Loucy (cell line): ENCODE measurements at regions not wholly inside any gene's neighbourhood (a gene's known extent, or its start where the extent isn't known, plus 50 kb on each side); places are given as distances from the start of the nearest gene placed in this dataset.

Experiments used
- H2AFZ ChIP-seq: fragments of 200-600 bp; sonication (generic); 2 replicates; pipeline ENCODE4 v1.6.0; 2016; ENCODE audit warnings: antibody characterized with exemption, mild to moderate bottlenecking, low read length, moderate library complexity
- H3F3A ChIP-seq: fragments of 200-600 bp; 2 replicates; pipeline ENCODE4 v1.6.0; 2016; ENCODE audit warnings: antibody characterized with exemption, low read depth, mild to moderate bottlenecking
- H3K27me3 ChIP-seq: fragments of 200-600 bp; sonication (generic); 2 replicates; pipeline ENCODE4 v1.6.1; 2014; ENCODE audit warnings: low read length, mild to moderate bottlenecking; ENCODE audit not compliant: insufficient read depth, poor library complexity, severe bottlenecking
- H3K36me3 ChIP-seq: fragments of 200-600 bp; sonication (generic); 2 replicates; pipeline ENCODE4 v1.6.1; 2016; ENCODE audit warnings: low read length; ENCODE audit not compliant: insufficient read depth
- H3K4me1 ChIP-seq: fragments of 200-600 bp; sonication (generic); 2 replicates; pipeline ENCODE4 v1.5.1; 2014; ENCODE audit warnings: low read length, mild to moderate bottlenecking; ENCODE audit not compliant: insufficient read depth, poor library complexity, severe bottlenecking
- H3K4me2 ChIP-seq: fragments of 200-600 bp; sonication (generic); 2 replicates; pipeline ENCODE4 v1.6.0; 2014; ENCODE audit warnings: antibody characterized with exemption, low read length, low read depth, mild to moderate bottlenecking; ENCODE audit not compliant: poor library complexity, severe bottlenecking
- H3K4me3 ChIP-seq: fragments of 200-600 bp; sonication (generic); 2 replicates; pipeline ENCODE4 v1.5.1; 2014; ENCODE audit warnings: low read length, mild to moderate bottlenecking, mixed read lengths; ENCODE audit not compliant: poor library complexity, severe bottlenecking
- H3K79me2 ChIP-seq: fragments of 200-600 bp; sonication (generic); 2 replicates; pipeline ENCODE4 v1.6.1; 2014; ENCODE audit warnings: low read length; ENCODE audit not compliant: insufficient read depth
- H3K9ac ChIP-seq: fragments of 200-600 bp; sonication (generic); 2 replicates; pipeline ENCODE4 v1.6.0; 2014; ENCODE audit warnings: mild to moderate bottlenecking, low read depth, low read length, moderate library complexity; ENCODE audit not compliant: poor library complexity, severe bottlenecking
- H3K9me2 ChIP-seq: fragments of 200-600 bp; sonication (generic); replicated peaks from 2 replicates; pipeline ENCODE4 v1.6.1; 2016; ENCODE audit warnings: low read depth, low read length, mixed read lengths
- H3K9me3 ChIP-seq: fragments of 200-600 bp; sonication (generic); 2 replicates; pipeline ENCODE4 v1.6.1; 2014; ENCODE audit warnings: mild to moderate bottlenecking, antibody characterized with exemption, low read length, low read depth; ENCODE audit not compliant: insufficient read depth
- H4K20me1 ChIP-seq: fragments of 200-600 bp; sonication (generic); 2 replicates; pipeline ENCODE4 v1.6.0; 2014; ENCODE audit warnings: antibody characterized with exemption, low read length, mild to moderate bottlenecking; ENCODE audit not compliant: insufficient read depth, poor library complexity, severe bottlenecking
- CTCF ChIP-seq: fragments of 200-600 bp; sonication (generic); conservative IDR thresholded peaks from 2 replicates; pipeline ENCODE4 v1.5.1; 2014; ENCODE audit warnings: mild to moderate bottlenecking, antibody characterized with exemption, low read length
- EZH2phosphoT487 ChIP-seq: fragments of 200-600 bp; IDR thresholded peaks from 2 replicates; pipeline ENCODE4 v1.6.1; 2018; ENCODE audit warnings: antibody characterized with exemption, mild to moderate bottlenecking, moderate library complexity, borderline replicate concordance

- Histone ChIP-seq H2AFZ (no peak overlapping the region), H3K27me3 (no peaks in the 10 kb centered on the region), H3K79me2 (no peaks in the 10 kb centered on the region), H3K4me3 (no peak overlapping the region), H3F3A (no peaks in the 10 kb centered on the region), H3K4me1 (no peaks in the 10 kb centered on the region), H3K36me3 (no peaks in the 10 kb centered on the region), H3K9me3 (no peaks in the 10 kb centered on the region), H3K9ac (no peak overlapping the region), H3K4me2 (no peak overlapping the region), H4K20me1 (no peaks in the 10 kb centered on the region), H3K9me2 (no peaks in the 10 kb centered on the region)
- TF ChIP-seq CTCF, result no peak
- TF ChIP-seq EZH2phosphoT487, result no peak
Measured at GRCh38 chr16:6558661-6559060, 774.0 kb upstream of the RBFOX1 start.

GRCh38 chr16:6558126-6558525 is 774.5 kb upstream of the RBFOX1 start:
- Histone ChIP-seq H3K36me3 (no peaks in the 10 kb centered on the region), H3K4me1 (no peaks in the 10 kb centered on the region), H3K4me2 (no peak overlapping the region), H3K4me3 (no peak overlapping the region), H3K9me3 (no peaks in the 10 kb centered on the region), H3K9me2 (no peaks in the 10 kb centered on the region), H3K79me2 (no peaks in the 10 kb centered on the region), H3K9ac (no peak overlapping the region), H2AFZ (no peak overlapping the region), H3F3A (no peaks in the 10 kb centered on the region), H3K27me3 (no peaks in the 10 kb centered on the region), H4K20me1 (no peaks in the 10 kb centered on the region)
- no peak for TF ChIP-seq EZH2phosphoT487

GRCh38 chr16:6557353-6558023 is 775.2 kb upstream of the RBFOX1 start:
- Histone ChIP-seq H3K9ac (no peak overlapping the region), H3K4me1 (no peaks in the 10 kb centered on the region), H3K27me3 (no peaks in the 10 kb centered on the region), H2AFZ (no peak overlapping the region), H3K36me3 (no peaks in the 10 kb centered on the region), H3K9me3 (no peaks in the 10 kb centered on the region), H4K20me1 (no peaks in the 10 kb centered on the region), H3F3A (no peaks in the 10 kb centered on the region), H3K79me2 (no peaks in the 10 kb centered on the region), H3K4me3 (no peak overlapping the region), H3K9me2 (no peaks in the 10 kb centered on the region), H3K4me2 (no peak overlapping the region)
- TF ChIP-seq EZH2phosphoT487 (no peak), CTCF (no peak)

GRCh38 chr16:6549415-6549814 is 783.2 kb upstream of the RBFOX1 start:
- Histone ChIP-seq H3K79me2 (no peaks in the 10 kb centered on the region), H3K4me3 (no peak overlapping the region), H3K9ac (no peak overlapping the region), H3K9me2 (no peaks in the 10 kb centered on the region), H3K36me3 (no peaks in the 10 kb centered on the region), H3K4me1 (no peaks in the 10 kb centered on the region), H3K4me2 (no peak overlapping the region), H3K27me3 (no peaks in the 10 kb centered on the region), H4K20me1 (no peaks in the 10 kb centered on the region), H3F3A (no peaks in the 10 kb centered on the region), H3K9me3 (no peaks in the 10 kb centered on the region), H2AFZ (no peak overlapping the region)
- no peak for TF ChIP-seq CTCF
- no peak for TF ChIP-seq EZH2phosphoT487
